HG02798 (cell line): ENCODE measurements at regions not wholly inside any gene's neighbourhood (a gene's known extent, or its start where the extent isn't known, plus 50 kb on each side); places are given as distances from the start of the nearest gene placed in this dataset.
"Not testable (repeated sequence)": the region's sequence is repeated elsewhere in the genome, so short reads cannot be mapped to it uniquely, and the experiment has no call there.

ENCODE experiments used
- ATAC-seq: cut with Tn5 transposase; IDR thresholded peaks from one replicate; pipeline ENCODE4 v1.9.1; 2021; ENCODE audit warnings: mild to moderate bottlenecking; ENCODE audit not compliant: unreplicated experiment, poor library complexity

DNA sequence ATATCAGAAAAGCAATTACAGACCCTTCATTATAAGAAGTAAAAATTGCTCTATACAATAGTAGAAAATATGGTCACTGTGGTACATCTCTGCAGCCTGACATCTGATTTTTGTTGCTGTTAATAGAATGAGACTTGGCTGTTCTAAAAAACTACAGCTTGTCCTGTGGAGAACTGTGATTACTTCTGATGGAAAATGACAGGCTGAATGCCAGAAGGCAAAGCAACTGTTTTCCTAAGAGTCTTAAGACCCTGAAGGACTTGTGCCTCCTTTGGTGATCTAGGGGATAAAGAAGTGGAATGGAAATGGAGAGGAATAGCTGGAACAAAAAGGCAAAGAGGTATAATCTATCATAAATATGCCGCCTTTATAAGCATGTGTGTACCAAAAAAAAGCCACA is 314.8 kb downstream of the BCHE start:
- no peak for ATAC-seq

- no peak for ATAC-seq
Measured at GRCh38 chr3:165521131-165521871, 315.9 kb downstream of the BCHE start.

DNA sequence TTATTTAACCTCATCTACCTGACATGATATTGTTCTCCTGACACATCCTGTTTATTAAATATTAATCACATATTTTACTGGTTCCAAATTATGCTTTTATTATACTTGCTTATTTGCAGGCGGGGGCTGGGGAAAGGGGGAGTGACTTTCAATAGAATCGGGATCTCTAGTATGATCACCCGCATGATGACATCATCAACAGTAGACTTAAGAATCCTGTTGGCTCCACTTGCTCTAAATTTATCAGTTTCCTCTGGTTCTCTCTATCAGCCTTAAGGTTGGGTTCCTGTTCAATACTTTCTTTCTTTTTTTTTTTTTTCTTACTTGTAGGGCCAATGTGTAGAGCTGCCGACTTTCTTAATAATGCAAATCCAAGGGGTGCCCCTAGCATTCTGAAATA is 317.5 kb downstream of the BCHE start:
- ATAC-seq = no peak

DNA sequence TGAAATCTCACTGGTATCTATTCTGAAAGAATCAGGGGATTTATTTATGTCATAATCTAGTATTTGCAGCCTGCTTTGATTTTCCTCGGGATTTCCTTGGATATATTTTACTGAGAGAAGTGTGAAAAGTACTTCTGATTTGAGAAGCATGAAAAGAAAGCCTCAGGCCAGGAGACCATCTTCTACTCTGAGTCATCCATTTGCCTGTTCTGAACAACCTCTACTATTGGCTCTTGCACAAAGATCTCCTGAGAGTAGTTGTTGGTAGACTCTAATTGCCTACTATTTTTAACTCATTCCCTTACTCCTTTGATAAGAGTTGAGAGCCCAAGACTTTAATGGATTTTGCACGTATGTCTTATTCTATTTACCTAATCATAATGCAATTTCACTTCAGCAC is 318.9 kb downstream of the BCHE start:
- no peak for ATAC-seq

GRCh38 chr3:165513715-165514701 is 317.8 kb upstream of the SLITRK3 start:
- no peak for ATAC-seq

DNA sequence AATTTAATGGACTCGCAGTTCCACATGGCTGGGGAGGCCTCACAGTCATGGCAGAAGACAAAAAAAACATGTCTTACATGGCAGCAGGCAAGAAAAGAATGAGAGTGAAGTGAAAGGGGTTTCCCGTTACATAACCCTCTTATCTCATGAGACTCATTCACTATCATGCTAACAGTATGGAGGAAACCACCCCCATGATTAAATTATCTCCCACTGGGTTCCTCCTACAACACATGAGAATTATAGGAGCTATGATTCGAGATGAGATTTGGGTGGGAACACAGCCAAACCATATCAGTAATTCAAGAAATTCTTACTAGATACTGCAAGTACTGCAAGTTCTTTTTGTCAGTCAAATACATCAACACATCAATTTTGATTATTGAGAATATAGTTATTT is 311.4 kb upstream of the SLITRK3 start:
- no peak for ATAC-seq

GRCh38 chr3:165507060-165507459 is 310.9 kb upstream of the SLITRK3 start:
- no peak for ATAC-seq

GRCh38 chr3:165505657-165506056 is 309.5 kb upstream of the SLITRK3 start:
- no peak for ATAC-seq

GRCh38 chr3:165504554-165504953 is 308.4 kb upstream of the SLITRK3 start:
- ATAC-seq = no peak

GRCh38 chr3:165503825-165504224 is 307.6 kb upstream of the SLITRK3 start:
- ATAC-seq = no peak

- ATAC-seq = no peak
Measured at GRCh38 chr3:165503346-165503745, 307.2 kb upstream of the SLITRK3 start.

GRCh38 chr3:165502707-165503106 is 306.5 kb upstream of the SLITRK3 start:
- no peak for ATAC-seq

DNA sequence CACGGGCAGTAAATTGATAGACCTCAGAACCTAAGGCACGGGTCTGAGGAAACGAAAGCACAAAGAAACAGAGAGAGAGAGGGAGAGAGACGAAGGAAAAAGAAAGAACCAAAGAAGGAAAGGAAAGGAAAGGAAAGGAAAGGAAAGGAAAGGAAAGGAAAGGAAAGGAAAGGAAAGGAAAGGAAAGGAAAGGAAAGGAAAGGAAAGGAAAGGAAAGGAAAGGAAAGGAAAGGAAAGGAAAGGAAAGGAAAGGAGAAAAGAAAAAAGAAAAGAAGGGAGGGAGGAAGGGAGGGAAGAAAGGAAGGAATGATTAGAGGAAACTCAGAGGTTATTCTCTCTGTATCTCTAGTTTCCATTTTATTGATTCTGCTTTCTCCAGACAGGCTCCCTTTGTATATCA is 302.6 kb upstream of the SLITRK3 start:
- not testable (repeated sequence) for ATAC-seq

- no peak for ATAC-seq
Measured at GRCh38 chr3:165491487-165491886, 295.3 kb upstream of the SLITRK3 start.

- no peak for ATAC-seq
Measured at GRCh38 chr3:165476399-165477060, 280.3 kb upstream of the SLITRK3 start.

GRCh38 chr3:165466856-165467255 is 270.7 kb upstream of the SLITRK3 start:
- no peak for ATAC-seq

- no peak for ATAC-seq
Measured at GRCh38 chr3:165464736-165465135, 268.6 kb upstream of the SLITRK3 start.

DNA sequence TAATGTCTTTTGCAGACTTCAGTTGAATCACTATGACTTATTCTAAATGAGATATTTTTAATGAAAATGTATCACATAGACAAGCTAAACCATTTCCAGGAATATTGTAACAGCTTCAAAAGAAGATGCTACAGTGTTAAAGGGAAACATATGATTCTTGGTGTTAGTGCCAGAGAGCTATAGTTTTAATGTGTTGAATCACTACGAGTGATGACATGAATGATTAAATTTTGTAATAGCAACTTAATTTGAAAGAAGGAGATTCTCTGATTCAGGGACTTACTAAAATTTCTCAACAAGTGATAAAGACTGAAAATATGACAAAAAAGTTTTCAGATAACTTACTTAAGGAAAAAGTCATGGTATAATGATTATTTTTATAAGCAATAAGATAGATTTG is 267.3 kb upstream of the SLITRK3 start:
- ATAC-seq = no peak

DNA sequence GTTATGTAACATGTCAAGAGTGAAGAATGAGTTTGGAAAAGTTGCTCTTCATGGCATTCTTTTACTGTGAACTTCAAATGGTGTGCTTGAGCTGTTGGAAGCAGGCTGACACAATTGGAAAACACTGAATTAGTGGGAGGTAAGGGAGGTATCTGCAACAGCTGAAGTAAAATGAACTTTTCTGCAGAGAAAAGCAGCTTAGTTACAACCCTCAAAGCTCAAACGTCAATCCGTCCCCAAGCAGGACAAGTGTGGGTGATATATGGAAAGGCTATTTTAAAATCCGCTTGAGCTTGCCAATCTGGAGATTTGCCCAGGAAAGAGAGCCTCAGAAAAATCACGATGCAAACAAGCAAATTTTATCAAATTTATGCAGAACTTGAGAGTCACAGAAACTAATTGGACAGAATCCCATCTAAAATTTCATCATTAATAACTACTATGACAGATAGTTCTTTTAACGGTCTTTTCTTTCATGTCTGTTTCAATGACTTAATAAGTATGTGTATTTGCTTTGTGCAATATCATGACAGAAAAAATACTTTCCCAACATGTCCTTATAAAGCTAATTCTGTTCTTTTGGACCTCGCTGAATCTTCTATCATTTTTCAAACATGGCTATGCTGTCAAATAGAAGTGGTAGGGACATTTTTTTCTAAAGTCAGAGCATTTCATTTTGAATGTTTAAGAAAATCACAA is 266.6 kb upstream of the SLITRK3 start:
- ATAC-seq = no peak
